SK-N-SH (cell line): ENCODE measurements at regions not wholly inside any gene's neighbourhood (a gene's known extent, or its start where the extent isn't known, plus 50 kb on each side); places are given as distances from the start of the nearest gene placed in this dataset.

Source experiments
- CHD2 ChIP-seq: fragments of 150-350 bp; IDR thresholded peaks from 2 replicates; pipeline ENCODE4 v1.6.1; 2018; ENCODE audit warnings: low read length; ENCODE audit not compliant: partially characterized antibody
- ELF1 ChIP-seq: IDR thresholded peaks from 2 replicates; pipeline ENCODE4 v1.4.0; 2012
- EP300 ChIP-seq, 2 experiments: IDR thresholded peaks; 2 replicates each; pipeline versions ENCODE4 v1.4.0 to v1.6.1; 2012; ENCODE audit warnings: borderline replicate concordance in 1 of 2, low read depth in 1 of 2, low read length in 1 of 2
- EZH2phosphoT487 ChIP-seq: fragments of 200-600 bp; sonication (generic); IDR thresholded peaks from 2 replicates; pipeline ENCODE4 v1.6.1; 2017; ENCODE audit warnings: low read depth, mixed run types, mild to moderate bottlenecking, antibody characterized with exemption, moderate library complexity, borderline replicate concordance
- FOSL2 ChIP-seq: IDR thresholded peaks from 2 replicates; pipeline ENCODE4 v1.4.0; 2012; ENCODE audit warnings: low read depth, mild to moderate bottlenecking, moderate library complexity, borderline replicate concordance
- MXI1 ChIP-seq: IDR thresholded peaks from 2 replicates; pipeline ENCODE4 v1.6.1; 2012; ENCODE audit warnings: mild to moderate bottlenecking, low read depth, low read length, improper control_type of control experiment
- NFIC ChIP-seq: IDR thresholded peaks from 2 replicates; pipeline ENCODE4 v1.4.0; 2012; ENCODE audit warnings: borderline replicate concordance
- POLR2AphosphoS5 ChIP-seq: IDR thresholded peaks from 2 replicates; pipeline ENCODE4 v1.6.1; 2012; ENCODE audit warnings: low read depth, low read length
- RAD21 ChIP-seq: IDR thresholded peaks from 2 replicates; pipeline ENCODE4 v1.6.1; 2012; ENCODE audit warnings: mild to moderate bottlenecking, low read length
- RXRA ChIP-seq: IDR thresholded peaks from 2 replicates; pipeline ENCODE4 v1.4.0; 2012; ENCODE audit warnings: low read depth, mild to moderate bottlenecking, borderline replicate concordance
- SMC3 ChIP-seq: IDR thresholded peaks from 2 replicates; pipeline ENCODE4 v1.6.1; 2012; ENCODE audit warnings: low read depth, low read length, improper control_type of control experiment
- TAF1 ChIP-seq: IDR thresholded peaks from 2 replicates; pipeline ENCODE4 v1.6.1; 2012; ENCODE audit warnings: low read depth, mild to moderate bottlenecking, low read length, moderate library complexity, borderline replicate concordance
- TF ChIP-seq, protein P1 (sequence below): fragments of 200-600 bp; sonication (generic); IDR thresholded peaks from 2 replicates; pipeline ENCODE4 v1.6.1; 2017; ENCODE audit warnings: antibody characterized with exemption, mild to moderate bottlenecking, moderate library complexity
- TF ChIP-seq, protein P2 (sequence below): IDR thresholded peaks from 2 replicates; pipeline ENCODE4 v1.6.1; 2012; ENCODE audit warnings: mild to moderate bottlenecking, low read depth, low read length, moderate library complexity

DNA sequence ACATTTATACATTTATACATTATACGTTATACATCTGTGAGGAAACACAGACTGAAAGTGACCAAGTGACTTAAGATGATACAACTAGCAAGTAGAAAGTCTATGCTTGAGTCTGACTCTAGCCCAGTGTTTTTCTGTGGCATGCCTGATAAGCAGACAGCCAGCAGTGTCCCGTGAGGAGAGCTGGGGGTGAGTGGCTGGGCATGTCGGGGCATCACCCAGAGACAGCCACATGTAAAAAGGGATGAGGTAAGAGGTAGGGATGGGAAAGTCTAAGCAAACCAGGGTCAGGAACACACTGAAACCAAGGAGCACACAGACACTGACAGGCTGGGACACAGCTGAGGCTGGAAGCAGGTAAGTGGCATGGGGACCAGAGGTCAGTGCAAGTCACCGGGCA, 333.2 kb downstream of the FOXO1 start:
- no peak for TF ChIP-seq EP300 (IDR thresholded peaks at IDR 0.05; ENCODE audit: borderline replicate concordance in 1 of 2, low read depth in 1 of 2, low read length in 1 of 2)
- TF ChIP-seq, protein P1, sequence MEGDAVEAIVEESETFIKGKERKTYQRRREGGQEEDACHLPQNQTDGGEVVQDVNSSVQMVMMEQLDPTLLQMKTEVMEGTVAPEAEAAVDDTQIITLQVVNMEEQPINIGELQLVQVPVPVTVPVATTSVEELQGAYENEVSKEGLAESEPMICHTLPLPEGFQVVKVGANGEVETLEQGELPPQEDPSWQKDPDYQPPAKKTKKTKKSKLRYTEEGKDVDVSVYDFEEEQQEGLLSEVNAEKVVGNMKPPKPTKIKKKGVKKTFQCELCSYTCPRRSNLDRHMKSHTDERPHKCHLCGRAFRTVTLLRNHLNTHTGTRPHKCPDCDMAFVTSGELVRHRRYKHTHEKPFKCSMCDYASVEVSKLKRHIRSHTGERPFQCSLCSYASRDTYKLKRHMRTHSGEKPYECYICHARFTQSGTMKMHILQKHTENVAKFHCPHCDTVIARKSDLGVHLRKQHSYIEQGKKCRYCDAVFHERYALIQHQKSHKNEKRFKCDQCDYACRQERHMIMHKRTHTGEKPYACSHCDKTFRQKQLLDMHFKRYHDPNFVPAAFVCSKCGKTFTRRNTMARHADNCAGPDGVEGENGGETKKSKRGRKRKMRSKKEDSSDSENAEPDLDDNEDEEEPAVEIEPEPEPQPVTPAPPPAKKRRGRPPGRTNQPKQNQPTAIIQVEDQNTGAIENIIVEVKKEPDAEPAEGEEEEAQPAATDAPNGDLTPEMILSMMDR = no peak
- no peak for TF ChIP-seq TAF1
- TF ChIP-seq MXI1 = no peak
- TF ChIP-seq, protein P2, sequence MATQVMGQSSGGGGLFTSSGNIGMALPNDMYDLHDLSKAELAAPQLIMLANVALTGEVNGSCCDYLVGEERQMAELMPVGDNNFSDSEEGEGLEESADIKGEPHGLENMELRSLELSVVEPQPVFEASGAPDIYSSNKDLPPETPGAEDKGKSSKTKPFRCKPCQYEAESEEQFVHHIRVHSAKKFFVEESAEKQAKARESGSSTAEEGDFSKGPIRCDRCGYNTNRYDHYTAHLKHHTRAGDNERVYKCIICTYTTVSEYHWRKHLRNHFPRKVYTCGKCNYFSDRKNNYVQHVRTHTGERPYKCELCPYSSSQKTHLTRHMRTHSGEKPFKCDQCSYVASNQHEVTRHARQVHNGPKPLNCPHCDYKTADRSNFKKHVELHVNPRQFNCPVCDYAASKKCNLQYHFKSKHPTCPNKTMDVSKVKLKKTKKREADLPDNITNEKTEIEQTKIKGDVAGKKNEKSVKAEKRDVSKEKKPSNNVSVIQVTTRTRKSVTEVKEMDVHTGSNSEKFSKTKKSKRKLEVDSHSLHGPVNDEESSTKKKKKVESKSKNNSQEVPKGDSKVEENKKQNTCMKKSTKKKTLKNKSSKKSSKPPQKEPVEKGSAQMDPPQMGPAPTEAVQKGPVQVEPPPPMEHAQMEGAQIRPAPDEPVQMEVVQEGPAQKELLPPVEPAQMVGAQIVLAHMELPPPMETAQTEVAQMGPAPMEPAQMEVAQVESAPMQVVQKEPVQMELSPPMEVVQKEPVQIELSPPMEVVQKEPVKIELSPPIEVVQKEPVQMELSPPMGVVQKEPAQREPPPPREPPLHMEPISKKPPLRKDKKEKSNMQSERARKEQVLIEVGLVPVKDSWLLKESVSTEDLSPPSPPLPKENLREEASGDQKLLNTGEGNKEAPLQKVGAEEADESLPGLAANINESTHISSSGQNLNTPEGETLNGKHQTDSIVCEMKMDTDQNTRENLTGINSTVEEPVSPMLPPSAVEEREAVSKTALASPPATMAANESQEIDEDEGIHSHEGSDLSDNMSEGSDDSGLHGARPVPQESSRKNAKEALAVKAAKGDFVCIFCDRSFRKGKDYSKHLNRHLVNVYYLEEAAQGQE = no peak
- no peak for TF ChIP-seq NFIC
- no peak for TF ChIP-seq RXRA
- no peak for TF ChIP-seq ELF1
- TF ChIP-seq SMC3 = no peak
- TF ChIP-seq RAD21 = no peak
- no peak for TF ChIP-seq POLR2AphosphoS5
- no peak for TF ChIP-seq EZH2phosphoT487
- TF ChIP-seq FOSL2 = no peak
- TF ChIP-seq CHD2 = no peak
